Gastroesophageal sphincter (tissue), 4 donors: ENCODE measurements at regions not wholly inside any gene's neighbourhood (a gene's known extent, or its start where the extent isn't known, plus 50 kb on each side); places are given as distances from the start of the nearest gene placed in this dataset.

Source experiments
- ATAC-seq: fragments of 150-250 bp; one replicate; pipeline ENCODE4 v1.9.1; 2016; ENCODE audit warnings: mild to moderate bottlenecking, moderate library complexity
- H3K27ac ChIP-seq, 4 donors: fragments of 200-600 bp; sonication (generic) in 3 of 4; 1 replicate in 3 of 4; 2 replicates in 1 of 4; pipeline ENCODE4 v1.5.1; 2016 to 2019
- H3K27me3 ChIP-seq: fragments of 200-600 bp; sonication (generic); one replicate; pipeline ENCODE4 v1.5.1; 2019
- H3K36me3 ChIP-seq, 2 donors: fragments of 200-600 bp; sonication (generic); one replicate each; pipeline ENCODE4 v1.5.1; 2019; ENCODE audit warnings: control low read depth in 1 of 2
- H3K4me1 ChIP-seq, 3 donors: fragments of 200-600 bp; sonication (generic); 1 replicate in 2 of 3; 2 replicates in 1 of 3; pipeline ENCODE4 v1.5.1; 2016 to 2019; ENCODE audit warnings: control low read depth in 2 of 3
- H3K4me3 ChIP-seq, 2 donors: fragments of 200-600 bp; sonication (generic); one replicate each; pipeline ENCODE4 v1.5.1; 2019; ENCODE audit warnings: mild to moderate bottlenecking in 1 of 2, moderate library complexity in 1 of 2
- H3K9me3 ChIP-seq, 3 donors: fragments of 200-600 bp; sonication (generic); one replicate each; pipeline ENCODE4 v1.5.1; 2017 to 2019; ENCODE audit warnings: control low read depth in 2 of 3
- EP300 ChIP-seq: sonication (generic); formaldehyde crosslinking; IDR thresholded peaks from one replicate; pipeline ENCODE4 v1.6.1; 2017; ENCODE audit warnings: antibody characterized with exemption, mild to moderate bottlenecking
- POLR2A ChIP-seq, 2 donors: fragments of 450-650 bp; IDR thresholded peaks; one replicate each; pipeline ENCODE4 v1.6.1; 2017; ENCODE audit warnings: antibody characterized with exemption in 2 of 2, mild to moderate bottlenecking in 2 of 2, moderate library complexity in 1 of 2
- POLR2AphosphoS5 ChIP-seq: sonication (generic); formaldehyde crosslinking; IDR thresholded peaks from one replicate; pipeline ENCODE4 v1.6.1; 2017; ENCODE audit warnings: antibody characterized with exemption
- WGBS, 2 donors: methylation state at CpG; one replicate each; pipeline ENCODE4 v1.1.5; 2018; ENCODE audit warnings: low coverage in 1 of 2; 5-methylcytosine and 5-hydroxymethylcytosine counted together
- TF ChIP-seq, protein P1 (sequence below), 4 experiments: fragments of 200-600 bp in 2 of 4; fragments of 450-650 bp in 2 of 4; sonication (generic) in 1 of 4; IDR thresholded peaks; one replicate each; pipeline ENCODE4 v1.5.1; 2017 to 2019; ENCODE audit warnings: antibody characterized with exemption in 4 of 4, mild to moderate bottlenecking in 2 of 4, moderate library complexity in 2 of 4

DNA sequence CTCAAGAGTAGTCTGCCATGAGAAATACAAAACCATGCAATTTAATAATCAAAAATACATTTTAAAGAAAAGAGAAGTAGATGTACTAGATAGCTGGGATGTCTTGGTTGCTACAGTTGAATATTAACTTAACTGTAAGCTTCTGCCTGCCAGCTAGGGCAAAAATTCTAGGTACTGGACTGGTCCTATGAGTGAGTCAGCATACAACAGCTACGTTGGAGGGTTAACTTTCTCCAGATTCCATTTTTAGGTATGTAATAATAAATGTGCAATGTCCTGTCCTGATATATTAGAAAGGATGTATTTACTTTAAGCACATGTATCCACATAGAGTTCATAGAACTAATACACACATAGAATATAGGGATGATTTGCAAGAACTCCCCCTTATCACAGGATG lies 230.1 kb downstream of the CAAP1 start:
- no peaks in the 10 kb centered on the region for H3K4me1 ChIP-seq
- no peaks in the 10 kb centered on the region for H3K9me3 ChIP-seq
- no peaks in the 10 kb centered on the region for H3K36me3 ChIP-seq
- 29 to 79% methylated on average over 1 of the region's 1 CpG for WGBS, 2 donors
- H3K27ac ChIP-seq = no peak overlapping the region
- no peaks in the 10 kb centered on the region for H3K27me3 ChIP-seq
- no peak overlapping the region for H3K4me3 ChIP-seq
- TF ChIP-seq POLR2A (IDR thresholded peaks at IDR 0.05) (no peak), EP300 (no peak), POLR2AphosphoS5 (no peak)
- TF ChIP-seq, protein P1, sequence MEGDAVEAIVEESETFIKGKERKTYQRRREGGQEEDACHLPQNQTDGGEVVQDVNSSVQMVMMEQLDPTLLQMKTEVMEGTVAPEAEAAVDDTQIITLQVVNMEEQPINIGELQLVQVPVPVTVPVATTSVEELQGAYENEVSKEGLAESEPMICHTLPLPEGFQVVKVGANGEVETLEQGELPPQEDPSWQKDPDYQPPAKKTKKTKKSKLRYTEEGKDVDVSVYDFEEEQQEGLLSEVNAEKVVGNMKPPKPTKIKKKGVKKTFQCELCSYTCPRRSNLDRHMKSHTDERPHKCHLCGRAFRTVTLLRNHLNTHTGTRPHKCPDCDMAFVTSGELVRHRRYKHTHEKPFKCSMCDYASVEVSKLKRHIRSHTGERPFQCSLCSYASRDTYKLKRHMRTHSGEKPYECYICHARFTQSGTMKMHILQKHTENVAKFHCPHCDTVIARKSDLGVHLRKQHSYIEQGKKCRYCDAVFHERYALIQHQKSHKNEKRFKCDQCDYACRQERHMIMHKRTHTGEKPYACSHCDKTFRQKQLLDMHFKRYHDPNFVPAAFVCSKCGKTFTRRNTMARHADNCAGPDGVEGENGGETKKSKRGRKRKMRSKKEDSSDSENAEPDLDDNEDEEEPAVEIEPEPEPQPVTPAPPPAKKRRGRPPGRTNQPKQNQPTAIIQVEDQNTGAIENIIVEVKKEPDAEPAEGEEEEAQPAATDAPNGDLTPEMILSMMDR (IDR thresholded peaks at IDR 0.05) = no peak
- ATAC-seq = no peak

DNA sequence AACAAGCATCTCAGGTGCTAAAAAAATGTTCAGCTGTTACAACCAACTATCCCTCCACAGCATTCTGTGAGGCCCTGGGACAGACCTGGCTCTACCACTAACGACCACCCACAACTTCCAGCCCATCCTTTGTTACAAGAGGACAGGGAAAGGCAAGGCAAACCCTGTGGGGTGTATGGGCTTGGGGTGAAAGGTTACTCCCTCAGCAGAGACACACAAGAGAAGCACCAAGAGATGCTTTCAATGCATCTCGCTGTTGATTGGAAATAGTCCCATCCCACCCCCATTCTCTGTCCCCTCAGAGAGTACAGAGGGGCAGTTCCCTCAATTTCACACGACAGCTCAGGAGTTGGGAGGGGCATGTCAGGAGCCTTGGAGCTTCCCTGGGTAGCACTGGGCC lies 234.1 kb downstream of the CAAP1 start:
- ATAC-seq = no peak
- no peaks in the 10 kb centered on the region for H3K4me1 ChIP-seq
- peaks cover 0 to 2% (median 0%) of the 10 kb centered on the region in 3 donors for H3K9me3 ChIP-seq
- H3K27ac ChIP-seq = no peak overlapping the region
- no peak for TF ChIP-seq POLR2A (IDR thresholded peaks at IDR 0.05)
- TF ChIP-seq, protein P1 (IDR thresholded peaks at IDR 0.05) = no peak
- TF ChIP-seq EP300 = no peak
- no peak for TF ChIP-seq POLR2AphosphoS5
- WGBS, 2 donors = 79 to 87% methylated on average over 2 to 3 of the region's 3 CpGs
- no peaks in the 10 kb centered on the region for H3K27me3 ChIP-seq
- H3K36me3 ChIP-seq = no peaks in the 10 kb centered on the region
- no peak overlapping the region for H3K4me3 ChIP-seq

DNA sequence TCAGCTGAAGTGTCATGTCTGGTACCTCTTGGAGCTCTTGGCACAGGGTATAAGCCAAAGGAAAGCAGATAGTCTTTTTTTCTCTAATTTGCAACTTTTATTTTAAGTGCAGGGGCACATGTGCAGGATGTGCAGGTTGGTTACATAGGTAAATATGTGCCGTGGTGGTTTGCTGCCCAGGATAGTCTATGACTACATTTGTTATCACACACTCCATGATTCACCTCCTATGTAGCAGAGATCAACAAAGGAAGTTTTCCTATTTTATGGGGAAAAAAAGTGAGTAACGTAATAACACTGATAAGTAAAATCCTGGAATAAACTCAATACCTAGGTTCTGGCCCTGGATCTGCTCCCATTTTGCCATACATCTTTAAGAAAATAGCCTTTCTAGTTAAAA lies 234.6 kb downstream of the CAAP1 start:
- H3K27me3 ChIP-seq = no peaks in the 10 kb centered on the region
- no peak for TF ChIP-seq POLR2A (IDR thresholded peaks at IDR 0.05)
- no peak for TF ChIP-seq POLR2AphosphoS5
- no peak for TF ChIP-seq EP300
- TF ChIP-seq, protein P1 (IDR thresholded peaks at IDR 0.05) = no peak
- peaks cover 0 to 2% (median 0%) of the 10 kb centered on the region in 3 donors for H3K9me3 ChIP-seq
- no peaks in the 10 kb centered on the region for H3K36me3 ChIP-seq
- no peak overlapping the region for H3K4me3 ChIP-seq
- no peak overlapping the region for H3K27ac ChIP-seq
- WGBS, 2 donors = 52 to 100% methylated on average over 2 of the region's 2 CpGs
- H3K4me1 ChIP-seq = no peaks in the 10 kb centered on the region
- no peak for ATAC-seq

- TF ChIP-seq EP300 (no peak), POLR2A (IDR thresholded peaks at IDR 0.05) (no peak), POLR2AphosphoS5 (no peak)
- TF ChIP-seq, protein P1 (IDR thresholded peaks at IDR 0.05) = peak in 3 of 4 experiments; percentile 18 to 61 (median 46)
- Histone ChIP-seq H3K4me3 (no peak overlapping the region), H3K4me1 (no peaks in the 10 kb centered on the region), H3K27ac (no peak overlapping the region), H3K9me3 (peaks cover 0 to 2% (median 0%) of the 10 kb centered on the region in 3 donors), H3K36me3 (no peaks in the 10 kb centered on the region), H3K27me3 (no peaks in the 10 kb centered on the region)
- no peak for ATAC-seq
- WGBS, 2 donors = 38 to 45% methylated on average over 13 of the region's 14 CpGs
Observed at GRCh38 chr9:26656003-26656870, 236.4 kb downstream of the CAAP1 start.

DNA sequence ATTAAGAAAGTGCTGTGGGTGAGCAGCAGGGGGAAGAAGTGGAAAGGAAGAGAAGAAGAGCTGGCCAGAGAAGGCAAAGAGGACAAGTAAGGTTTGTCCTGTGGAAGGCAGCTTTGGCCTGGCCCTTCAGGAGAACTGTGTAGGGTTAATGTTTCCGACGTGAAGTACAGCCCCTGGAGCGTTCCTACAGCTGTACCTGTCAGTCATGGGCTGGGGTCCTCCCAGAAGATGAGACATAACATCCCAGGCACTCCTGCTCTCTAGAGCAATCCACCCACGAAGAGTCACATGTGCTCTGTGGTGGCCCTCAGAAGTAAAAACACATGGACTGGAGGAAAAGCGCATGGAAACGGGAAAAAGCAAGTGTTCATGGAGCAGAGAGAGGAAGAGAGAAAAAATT lies 237.4 kb downstream of the CAAP1 start:
- WGBS, 2 donors = 80 to 83% methylated on average over 6 of the region's 6 CpGs
- no peak overlapping the region for H3K27ac ChIP-seq
- H3K27me3 ChIP-seq = no peaks in the 10 kb centered on the region
- no peak overlapping the region for H3K4me3 ChIP-seq
- H3K4me1 ChIP-seq = no peaks in the 10 kb centered on the region
- TF ChIP-seq POLR2A (IDR thresholded peaks at IDR 0.05) (no peak), EP300 (no peak), POLR2AphosphoS5 (no peak)
- TF ChIP-seq, protein P1 (IDR thresholded peaks at IDR 0.05) = no peak
- no peaks in the 10 kb centered on the region for H3K36me3 ChIP-seq
- no peak for ATAC-seq
- peaks cover 0 to 2% (median 0%) of the 10 kb centered on the region in 3 donors for H3K9me3 ChIP-seq
